IMR-90 (cell line): ENCODE measurements at regions not wholly inside any gene's neighbourhood (a gene's known extent, or its start where the extent isn't known, plus 50 kb on each side); places are given as distances from the start of the nearest gene placed in this dataset.

Source experiments
- ATAC-seq: fragments of 200-7000 bp; cut with Tn5 transposase; 2 replicates; pipeline ENCODE4 v1.9.1; 2020; ENCODE audit warnings: low read depth, mild to moderate bottlenecking, moderate library complexity
- BruUV-seq: library from RNA; stranded (reverse); fragments of 400-500 nt; replicated peaks from 2 replicates; lab custom pipeline; 2021; lab: Mats Ljungman, UMichigan
- CTCF ChIA-PET: fragments of 300-600 bp; formaldehyde crosslinking; extraction: SDS; loops from one replicate; lab custom pipeline; 2021; ENCODE audit warnings: antibody characterized with exemption; lab: Yijun Ruan, JAX
- POLR2A ChIA-PET: fragments of 300-600 bp; sonication (Branson Sonifier 250); formaldehyde crosslinking; loops from one replicate; lab custom pipeline; 2022; ENCODE audit warnings: antibody characterized with exemption; ENCODE audit not compliant: unreplicated experiment; lab: Charles Lee
- DNase-seq: peaks from one replicate; pipeline ENCODE4 v3.0.0; 2013
- H2AFZ ChIP-seq: replicated peaks from 2 replicates; pipeline ENCODE3; 2013; ENCODE audit warnings: low read length, mild to moderate bottlenecking; ENCODE audit not compliant: poor library complexity
- H2AK5ac ChIP-seq: 2 replicates; pipeline ENCODE4 v1.6.1; 2013; ENCODE audit warnings: low read depth, low read length, inconsistent platforms
- H2AK9ac ChIP-seq: replicated peaks from 2 replicates; pipeline ENCODE3; 2013; ENCODE audit warnings: mild to moderate bottlenecking, low read depth, low read length, moderate library complexity; ENCODE audit not compliant: poor library complexity
- H2BK120ac ChIP-seq: 2 replicates; pipeline ENCODE4 v1.6.1; 2013; ENCODE audit warnings: low read depth, low read length, inconsistent platforms
- H2BK15ac ChIP-seq: 3 replicates; pipeline ENCODE4 v1.6.1; 2013; ENCODE audit warnings: low read depth, low read length, inconsistent platforms
- H2BK20ac ChIP-seq: 2 replicates; pipeline ENCODE4 v1.6.1; 2013; ENCODE audit warnings: low read depth, mild to moderate bottlenecking, inconsistent platforms, low read length, moderate library complexity
- H2BK5ac ChIP-seq: 2 replicates; pipeline ENCODE4 v1.6.1; 2013; ENCODE audit warnings: mild to moderate bottlenecking, low read depth, low read length, inconsistent platforms; ENCODE audit not compliant: poor library complexity, severe bottlenecking
- H3K14ac ChIP-seq: replicated peaks from 2 replicates; pipeline ENCODE4 v1.6.1; 2013; ENCODE audit warnings: low read depth, low read length, inconsistent platforms
- H3K18ac ChIP-seq: 2 replicates; pipeline ENCODE4 v1.6.1; 2013; ENCODE audit warnings: low read depth, low read length, control low read depth
- H3K23ac ChIP-seq: 2 replicates; pipeline ENCODE4 v1.6.1; 2013; ENCODE audit warnings: low read depth, low read length, inconsistent platforms
- H3K27ac ChIP-seq: 2 replicates; pipeline ENCODE4 v1.5.1; 2013; ENCODE audit warnings: mild to moderate bottlenecking, control low read depth, low read length; ENCODE audit not compliant: insufficient read depth
- H3K27me3 ChIP-seq: 2 replicates; pipeline ENCODE4 v1.6.1; 2013; ENCODE audit warnings: low read length; ENCODE audit not compliant: control insufficient read depth, insufficient read depth
- H3K36me3 ChIP-seq: 2 replicates; pipeline ENCODE4 v1.6.1; 2013; ENCODE audit warnings: low read length, mixed read lengths; ENCODE audit not compliant: control insufficient read depth, insufficient read depth
- H3K4ac ChIP-seq: 2 replicates; pipeline ENCODE4 v1.6.1; 2013; ENCODE audit warnings: low read depth, low read length, inconsistent platforms
- H3K4me1 ChIP-seq: 2 replicates; pipeline ENCODE4 v1.6.1; 2013; ENCODE audit warnings: low read length, mixed read lengths; ENCODE audit not compliant: control insufficient read depth, insufficient read depth
- H3K4me2 ChIP-seq: 2 replicates; pipeline ENCODE4 v1.6.1; 2013; ENCODE audit warnings: low read depth, mild to moderate bottlenecking, control low read depth, low read length, moderate library complexity
- H3K4me3 ChIP-seq: 2 replicates; pipeline ENCODE4 v1.5.1; 2013; ENCODE audit warnings: low read depth, mild to moderate bottlenecking, control low read depth, low read length, moderate library complexity; ENCODE audit not compliant: insufficient read depth
- H3K56ac ChIP-seq: 2 replicates; pipeline ENCODE4 v1.6.1; 2013; ENCODE audit warnings: low read length, inconsistent platforms; ENCODE audit not compliant: insufficient read depth; ENCODE audit errors: extremely low read depth
- H3K79me1 ChIP-seq, 2 experiments: 2 replicates each; pipeline ENCODE4 v1.6.1; 2013; ENCODE audit warnings: low read length in 2 of 2, inconsistent platforms in 1 of 2, low read depth in 1 of 2
- H3K9ac ChIP-seq: 2 replicates; pipeline ENCODE4 v1.6.1; 2013; ENCODE audit warnings: low read depth, low read length, control low read depth
- H3K9me1 ChIP-seq: 2 replicates; pipeline ENCODE4 v1.6.1; 2013; ENCODE audit warnings: low read length, inconsistent platforms; ENCODE audit not compliant: insufficient read depth
- H3K9me3 ChIP-seq: 2 replicates; pipeline ENCODE4 v1.6.1; 2013; ENCODE audit warnings: low read length; ENCODE audit not compliant: control insufficient read depth, insufficient read depth
- H4K20me1 ChIP-seq: 2 replicates; pipeline ENCODE4 v1.6.1; 2013; ENCODE audit warnings: low read length, inconsistent platforms; ENCODE audit not compliant: insufficient read depth
- H4K5ac ChIP-seq: 2 replicates; pipeline ENCODE4 v1.6.1; 2013; ENCODE audit warnings: mild to moderate bottlenecking, low read depth, low read length, control low read depth
- H4K8ac ChIP-seq, 2 experiments: 2 replicates each; pipeline ENCODE4 v1.6.1; 2013; ENCODE audit warnings: low read depth in 2 of 2, low read length in 2 of 2, control low read depth in 1 of 2, inconsistent platforms in 1 of 2
- H4K91ac ChIP-seq: 2 replicates; pipeline ENCODE4 v1.6.1; 2013; ENCODE audit warnings: low read depth, low read length, inconsistent platforms; ENCODE audit not compliant: insufficient read depth
- BHLHE40 ChIP-seq: fragments of 150-350 bp; IDR thresholded peaks from 2 replicates; pipeline ENCODE4 v1.6.1; 2016; ENCODE audit warnings: mild to moderate bottlenecking, low read depth, low read length
- CEBPB ChIP-seq: IDR thresholded peaks from 2 replicates; pipeline ENCODE4 v1.6.1; 2012; ENCODE audit warnings: low read depth, low read length, improper control_type of control experiment
- CHD1 ChIP-seq: IDR thresholded peaks from 2 replicates; pipeline ENCODE4 v1.6.1; 2012; ENCODE audit warnings: low read depth, low read length, improper control_type of control experiment
- FOS ChIP-seq: fragments of 150-350 bp; IDR thresholded peaks from 2 replicates; pipeline ENCODE4 v1.6.1; 2016; ENCODE audit warnings: low read depth, low read length
- MAFK ChIP-seq: IDR thresholded peaks from 2 replicates; pipeline ENCODE4 v1.6.1; 2012; ENCODE audit warnings: low read depth, low read length, improper control_type of control experiment
- MAZ ChIP-seq: IDR thresholded peaks from 2 replicates; pipeline ENCODE4 v1.6.1; 2012; ENCODE audit warnings: low read depth, mild to moderate bottlenecking, low read length, improper control_type of control experiment, moderate library complexity, borderline replicate concordance
- MXI1 ChIP-seq: IDR thresholded peaks from 2 replicates; pipeline ENCODE4 v1.6.1; 2012; ENCODE audit warnings: low read depth, mild to moderate bottlenecking, low read length, moderate library complexity, borderline replicate concordance
- NFE2L2 ChIP-seq: fragments of 150-350 bp; IDR thresholded peaks from 2 replicates; pipeline ENCODE4 v1.6.1; 2016; ENCODE audit warnings: low read depth, mild to moderate bottlenecking, low read length
- POLR2A ChIP-seq: IDR thresholded peaks from 2 replicates; pipeline ENCODE4 v1.6.1; 2012; ENCODE audit warnings: mild to moderate bottlenecking, low read depth, low read length
- RAD21 ChIP-seq: IDR thresholded peaks from 2 replicates; pipeline ENCODE4 v1.6.1; 2012; ENCODE audit warnings: low read length, improper control_type of control experiment
- RCOR1 ChIP-seq: IDR thresholded peaks from 2 replicates; pipeline ENCODE4 v1.6.1; 2012; ENCODE audit warnings: mild to moderate bottlenecking, low read length, improper control_type of control experiment; ENCODE audit not compliant: insufficient replicate concordance
- RFX5 ChIP-seq: IDR thresholded peaks from 2 replicates; pipeline ENCODE4 v1.8.0; 2012; ENCODE audit warnings: low read depth, mild to moderate bottlenecking, low read length, moderate library complexity
- SMC3 ChIP-seq: fragments of 150-350 bp; IDR thresholded peaks from 2 replicates; pipeline ENCODE4 v1.6.1; 2016; ENCODE audit warnings: low read depth, mild to moderate bottlenecking, antibody characterized with exemption, low read length, moderate library complexity
- WGBS, 2 experiments: methylation state at CpG; one replicate each; pipeline versions ENCODE4 v1.1.5 to v1.1.7; 2013; ENCODE audit warnings: missing lambda C conversion rate in 2 of 2; ENCODE audit not compliant: insufficient read length in 1 of 2; ENCODE audit errors: extremely low coverage in 2 of 2; 5-methylcytosine and 5-hydroxymethylcytosine counted together
- dilution Hi-C: fragments of 300-500 bp; cut with HindIII; formaldehyde crosslinking; loops from one replicate; pipeline ENCODE4 v1.14.3; 2018; ENCODE audit warnings: low sequenced_read_pairs; ENCODE audit not compliant: unreplicated experiment
- in situ Hi-C: fragments of 300-500 bp; cut with MboI; formaldehyde crosslinking; loops from 3 replicates; pipeline ENCODE4 v1.14.3; 2019; ENCODE audit warnings: low sequenced_read_pairs, inconsistent platforms, mixed read lengths
- intact Hi-C: fragments of 100-400 bp; cut with micrococcal nuclease; formaldehyde crosslinking; loops from 2 replicates; pipeline ENCODE4 v1.10.0; 2022
- TF ChIP-seq, protein P1 (sequence below): fragments of 150-350 bp; IDR thresholded peaks from 2 replicates; pipeline ENCODE4 v1.6.1; 2016; ENCODE audit warnings: low read depth, mild to moderate bottlenecking, low read length, moderate library complexity, borderline replicate concordance
- TF ChIP-seq, protein P2 (sequence below): fragments of 150-350 bp; IDR thresholded peaks from 2 replicates; pipeline ENCODE4 v1.6.1; 2017; ENCODE audit warnings: mild to moderate bottlenecking, antibody characterized with exemption, low read length, low read depth
- TF ChIP-seq, protein P3 (sequence below): conservative IDR thresholded peaks from 2 replicates; pipeline ENCODE4 v1.5.1; 2012; ENCODE audit warnings: mild to moderate bottlenecking, low read depth, low read length, improper control_type of control experiment

DNA sequence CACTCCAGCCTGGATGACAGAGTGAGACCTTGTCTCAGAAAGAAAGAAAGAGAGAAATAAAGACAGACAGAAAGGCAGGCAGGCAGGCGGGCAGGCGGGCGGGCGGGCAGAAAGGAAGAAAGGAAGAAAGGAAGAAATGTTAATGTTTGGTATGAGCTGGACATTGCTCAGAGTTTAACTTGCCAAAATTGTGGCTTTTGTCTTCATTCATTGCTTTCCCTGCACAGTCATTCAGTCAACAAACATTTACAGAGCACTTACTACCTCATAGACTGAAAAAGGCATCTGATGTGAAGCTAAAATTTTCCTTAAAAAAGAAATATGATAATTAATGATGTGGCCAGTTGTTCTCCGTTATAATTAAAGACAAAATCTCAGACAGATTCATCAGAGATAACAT is 247.1 kb downstream of the SPTSSA start:
- no peak for ATAC-seq

More for the DNA sequence above, 247.1 kb downstream of the SPTSSA start:
- H3K9me3 ChIP-seq, result no peaks in the 10 kb centered on the region
- H2AK9ac ChIP-seq, result no peak overlapping the region
- H4K91ac ChIP-seq, result no peak overlapping the region
- no peak overlapping the region for H2BK15ac ChIP-seq
- no peak overlapping the region for H3K56ac ChIP-seq
- no peak overlapping the region for H3K18ac ChIP-seq
- H4K5ac ChIP-seq, result no peak overlapping the region
- H2BK5ac ChIP-seq, result no peak overlapping the region
- no peak overlapping the region for H3K4ac ChIP-seq
- H3K27me3 ChIP-seq, result no peaks in the 10 kb centered on the region
- no peak overlapping the region for H3K14ac ChIP-seq
- intact Hi-C loops, result no loop called here
- dilution Hi-C loops, result no loop called here
- H3K23ac ChIP-seq, result no peak overlapping the region
- no peak overlapping the region for H2BK120ac ChIP-seq
- no peaks in the 10 kb centered on the region for H4K20me1 ChIP-seq
- H3K27ac ChIP-seq, result no peak overlapping the region
- H2AK5ac ChIP-seq, result no peak overlapping the region
- DNase-seq, result no peak
- WGBS, 2 experiments, result no CpG with 5 or more reads among the region's 5 CpGs
- H2AFZ ChIP-seq, result no peak overlapping the region
- H3K4me3 ChIP-seq, result no peak overlapping the region
- H3K79me1 ChIP-seq, result no peaks in the 10 kb centered on the region
- H3K9me1 ChIP-seq, result no peaks in the 10 kb centered on the region
- TF ChIP-seq CEBPB (no peak), POLR2A (no peak), MXI1 (no peak), CHD1 (no peak), NFE2L2 (no peak), SMC3 (no peak), RAD21 (no peak), BHLHE40 (no peak), MAFK (no peak), MAZ (no peak), RFX5 (no peak), RCOR1 (no peak), FOS (no peak)
- TF ChIP-seq, protein P1, sequence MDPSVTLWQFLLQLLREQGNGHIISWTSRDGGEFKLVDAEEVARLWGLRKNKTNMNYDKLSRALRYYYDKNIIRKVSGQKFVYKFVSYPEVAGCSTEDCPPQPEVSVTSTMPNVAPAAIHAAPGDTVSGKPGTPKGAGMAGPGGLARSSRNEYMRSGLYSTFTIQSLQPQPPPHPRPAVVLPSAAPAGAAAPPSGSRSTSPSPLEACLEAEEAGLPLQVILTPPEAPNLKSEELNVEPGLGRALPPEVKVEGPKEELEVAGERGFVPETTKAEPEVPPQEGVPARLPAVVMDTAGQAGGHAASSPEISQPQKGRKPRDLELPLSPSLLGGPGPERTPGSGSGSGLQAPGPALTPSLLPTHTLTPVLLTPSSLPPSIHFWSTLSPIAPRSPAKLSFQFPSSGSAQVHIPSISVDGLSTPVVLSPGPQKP, result no peak
- TF ChIP-seq, protein P2, sequence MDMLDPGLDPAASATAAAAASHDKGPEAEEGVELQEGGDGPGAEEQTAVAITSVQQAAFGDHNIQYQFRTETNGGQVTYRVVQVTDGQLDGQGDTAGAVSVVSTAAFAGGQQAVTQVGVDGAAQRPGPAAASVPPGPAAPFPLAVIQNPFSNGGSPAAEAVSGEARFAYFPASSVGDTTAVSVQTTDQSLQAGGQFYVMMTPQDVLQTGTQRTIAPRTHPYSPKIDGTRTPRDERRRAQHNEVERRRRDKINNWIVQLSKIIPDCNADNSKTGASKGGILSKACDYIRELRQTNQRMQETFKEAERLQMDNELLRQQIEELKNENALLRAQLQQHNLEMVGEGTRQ, result no peak
- TF ChIP-seq, protein P3, sequence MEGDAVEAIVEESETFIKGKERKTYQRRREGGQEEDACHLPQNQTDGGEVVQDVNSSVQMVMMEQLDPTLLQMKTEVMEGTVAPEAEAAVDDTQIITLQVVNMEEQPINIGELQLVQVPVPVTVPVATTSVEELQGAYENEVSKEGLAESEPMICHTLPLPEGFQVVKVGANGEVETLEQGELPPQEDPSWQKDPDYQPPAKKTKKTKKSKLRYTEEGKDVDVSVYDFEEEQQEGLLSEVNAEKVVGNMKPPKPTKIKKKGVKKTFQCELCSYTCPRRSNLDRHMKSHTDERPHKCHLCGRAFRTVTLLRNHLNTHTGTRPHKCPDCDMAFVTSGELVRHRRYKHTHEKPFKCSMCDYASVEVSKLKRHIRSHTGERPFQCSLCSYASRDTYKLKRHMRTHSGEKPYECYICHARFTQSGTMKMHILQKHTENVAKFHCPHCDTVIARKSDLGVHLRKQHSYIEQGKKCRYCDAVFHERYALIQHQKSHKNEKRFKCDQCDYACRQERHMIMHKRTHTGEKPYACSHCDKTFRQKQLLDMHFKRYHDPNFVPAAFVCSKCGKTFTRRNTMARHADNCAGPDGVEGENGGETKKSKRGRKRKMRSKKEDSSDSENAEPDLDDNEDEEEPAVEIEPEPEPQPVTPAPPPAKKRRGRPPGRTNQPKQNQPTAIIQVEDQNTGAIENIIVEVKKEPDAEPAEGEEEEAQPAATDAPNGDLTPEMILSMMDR, result no peak
- in situ Hi-C loops, result no loop called here
- no peak overlapping the region for H2BK20ac ChIP-seq
- POLR2A ChIA-PET, result no interaction called here
- H3K9ac ChIP-seq, result no peak overlapping the region
- H4K8ac ChIP-seq, result no peak overlapping the region
- CTCF ChIA-PET, result interaction anchor here (0.6 to 0.8 kb wide), 2 partner anchors 13 to 1113 kb away, joined by 3 to 5 read pairs; no protein-coding TSS in a partner anchor
- H3K36me3 ChIP-seq, result no peaks in the 10 kb centered on the region
- no peak overlapping the region for H3K4me2 ChIP-seq
- BruUV-seq, result no TSS peak
- no peaks in the 10 kb centered on the region for H3K4me1 ChIP-seq
